Upper lobe of left lung (tissue), 6 donors: ENCODE measurements at regions not wholly inside any gene's neighbourhood (a gene's known extent, or its start where the extent isn't known, plus 50 kb on each side); places are given as distances from the start of the nearest gene placed in this dataset.

Experiments used
- ATAC-seq, 2 donors: fragments of 200-7000 bp; cut with Tn5 transposase; one replicate each; pipeline ENCODE4 v1.9.1; 2022; ENCODE audit warnings: mild to moderate bottlenecking in 2 of 2, moderate library complexity in 2 of 2; ENCODE audit not compliant: low FRiP score in 2 of 2
- DNase-seq, 2 donors: peaks; one replicate each; pipeline ENCODE4 v3.0.0-alpha.2; 2019 to 2020
- H3K27ac ChIP-seq, 4 donors: fragments of 200-600 bp; sonication (generic); one replicate each; pipeline ENCODE4 v1.5.1; 2016 to 2019
- H3K27me3 ChIP-seq, 4 donors: fragments of 200-600 bp; sonication (generic); one replicate each; pipeline ENCODE4 v1.5.1; 2017 to 2019
- H3K36me3 ChIP-seq, 4 donors: fragments of 200-600 bp; sonication (generic); one replicate each; pipeline ENCODE4 v1.5.1; 2016 to 2019
- H3K4me1 ChIP-seq, 4 donors: fragments of 200-600 bp; sonication (generic); one replicate each; pipeline ENCODE4 v1.5.1; 2018 to 2019
- H3K4me3 ChIP-seq, 4 donors: fragments of 200-600 bp; sonication (generic); one replicate each; pipeline ENCODE4 v1.5.1; 2017 to 2019; ENCODE audit warnings: mild to moderate bottlenecking in 2 of 4, moderate library complexity in 1 of 4
- H3K9me3 ChIP-seq, 4 donors: fragments of 200-600 bp; sonication (generic); one replicate each; pipeline ENCODE4 v1.5.1; 2018 to 2019
- EP300 ChIP-seq, 4 donors: sonication (generic); formaldehyde crosslinking; IDR thresholded peaks; one replicate each; pipeline ENCODE4 v1.5.1; 2017; ENCODE audit warnings: antibody characterized with exemption in 4 of 4, control low read depth in 2 of 4
- POLR2A ChIP-seq, 4 donors: fragments of 450-650 bp; IDR thresholded peaks; one replicate each; pipeline ENCODE4 v1.5.1; 2016 to 2017; ENCODE audit warnings: antibody characterized with exemption in 4 of 4, mild to moderate bottlenecking in 2 of 4
- POLR2AphosphoS5 ChIP-seq, 2 donors: sonication (generic); formaldehyde crosslinking; IDR thresholded peaks; one replicate each; pipeline ENCODE4 v1.5.1; 2017; ENCODE audit warnings: antibody characterized with exemption in 2 of 2
- WGBS, 2 donors: methylation state at CpG; one replicate each; pipeline ENCODE4 v1.1.5; 2017 to 2018; 5-methylcytosine and 5-hydroxymethylcytosine counted together
- TF ChIP-seq, protein P1 (sequence below), 6 experiments: fragments of 450-650 bp in 4 of 6; fragments of 200-600 bp in 2 of 6; sonication (generic) in 2 of 6; IDR thresholded peaks; one replicate each; pipeline ENCODE4 v1.5.1; 2016 to 2019; ENCODE audit warnings: antibody characterized with exemption in 6 of 6
- donor health status: DM: no; HTN: no; CAD: no; lungs with moderate emphysema.
- donor health status: DM: no; HTN: yes; CAD: no; lungs with severe emphysema.

DNA sequence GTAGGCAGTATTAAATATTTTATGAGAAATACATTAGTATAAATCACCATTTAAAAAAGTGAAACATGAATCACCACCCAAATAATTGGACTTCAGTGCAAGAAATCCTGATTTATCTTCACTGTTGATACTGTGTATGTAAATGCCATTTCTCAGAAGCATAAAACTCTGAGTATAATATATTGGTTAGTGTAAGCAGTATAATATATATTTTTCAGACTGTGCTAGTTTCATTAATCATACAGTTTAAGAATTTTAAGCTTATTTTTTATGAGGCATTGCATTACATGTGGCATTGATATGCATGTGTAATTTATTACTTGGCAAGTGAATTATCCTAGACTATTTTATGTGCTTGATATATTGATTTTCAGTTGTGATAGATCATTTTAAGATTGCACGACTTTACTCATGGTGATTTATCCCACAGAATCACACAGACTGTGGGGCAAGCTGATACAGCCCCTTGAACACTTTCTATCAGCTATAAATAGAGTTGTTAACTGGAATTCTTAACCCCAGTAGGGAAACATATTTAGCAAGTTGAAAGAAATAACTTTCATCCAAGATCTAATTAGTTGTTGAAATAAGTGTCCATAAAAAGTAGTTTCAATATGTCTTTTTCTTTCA lies 403.5 kb downstream of the RPL10L start:
- Histone ChIP-seq H3K4me3 (no peak overlapping the region), H3K27ac (no peak overlapping the region), H3K27me3 (no peaks in the 10 kb centered on the region), H3K4me1 (no peaks in the 10 kb centered on the region), H3K9me3 (no peaks in the 10 kb centered on the region), H3K36me3 (no peaks in the 10 kb centered on the region)
- TF ChIP-seq POLR2A (IDR thresholded peaks at IDR 0.05) = no peak
- TF ChIP-seq, protein P1, sequence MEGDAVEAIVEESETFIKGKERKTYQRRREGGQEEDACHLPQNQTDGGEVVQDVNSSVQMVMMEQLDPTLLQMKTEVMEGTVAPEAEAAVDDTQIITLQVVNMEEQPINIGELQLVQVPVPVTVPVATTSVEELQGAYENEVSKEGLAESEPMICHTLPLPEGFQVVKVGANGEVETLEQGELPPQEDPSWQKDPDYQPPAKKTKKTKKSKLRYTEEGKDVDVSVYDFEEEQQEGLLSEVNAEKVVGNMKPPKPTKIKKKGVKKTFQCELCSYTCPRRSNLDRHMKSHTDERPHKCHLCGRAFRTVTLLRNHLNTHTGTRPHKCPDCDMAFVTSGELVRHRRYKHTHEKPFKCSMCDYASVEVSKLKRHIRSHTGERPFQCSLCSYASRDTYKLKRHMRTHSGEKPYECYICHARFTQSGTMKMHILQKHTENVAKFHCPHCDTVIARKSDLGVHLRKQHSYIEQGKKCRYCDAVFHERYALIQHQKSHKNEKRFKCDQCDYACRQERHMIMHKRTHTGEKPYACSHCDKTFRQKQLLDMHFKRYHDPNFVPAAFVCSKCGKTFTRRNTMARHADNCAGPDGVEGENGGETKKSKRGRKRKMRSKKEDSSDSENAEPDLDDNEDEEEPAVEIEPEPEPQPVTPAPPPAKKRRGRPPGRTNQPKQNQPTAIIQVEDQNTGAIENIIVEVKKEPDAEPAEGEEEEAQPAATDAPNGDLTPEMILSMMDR (IDR thresholded peaks at IDR 0.05) = no peak
- TF ChIP-seq EP300 (IDR thresholded peaks at IDR 0.05) = no peak
- no peak for TF ChIP-seq POLR2AphosphoS5 (IDR thresholded peaks at IDR 0.05)
- 48 to 50% methylated on average over 1 of the region's 1 CpG for WGBS, 2 donors
- DNase-seq = no peak
- no peak for ATAC-seq

DNA sequence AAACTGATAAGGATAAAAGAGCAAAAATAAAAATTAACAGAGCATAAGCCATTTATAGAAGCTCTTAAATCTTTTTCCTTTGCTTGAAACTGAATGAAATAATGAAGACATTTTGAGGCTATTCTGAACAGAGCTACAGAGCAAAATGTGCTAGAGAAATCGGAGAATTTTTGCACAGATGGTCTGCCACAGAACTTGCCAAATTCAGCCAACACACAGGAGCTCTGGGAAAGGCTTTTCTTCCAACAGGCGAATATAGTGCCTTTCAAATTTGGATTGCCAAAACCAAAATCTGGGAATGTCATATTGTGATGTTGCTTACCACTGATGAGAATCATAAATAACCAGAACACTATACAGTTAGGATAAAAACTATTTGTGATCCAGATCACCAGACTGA lies 406.3 kb downstream of the RPL10L start:
- TF ChIP-seq EP300 (IDR thresholded peaks at IDR 0.05) = no peak
- no peak for TF ChIP-seq POLR2A (IDR thresholded peaks at IDR 0.05)
- TF ChIP-seq, protein P1 (IDR thresholded peaks at IDR 0.05) = no peak
- no peak for TF ChIP-seq POLR2AphosphoS5 (IDR thresholded peaks at IDR 0.05)
- ATAC-seq (no peak), DNase-seq (no peak)
- Histone ChIP-seq H3K27ac (no peak overlapping the region), H3K27me3 (no peaks in the 10 kb centered on the region), H3K4me3 (no peak overlapping the region), H3K36me3 (no peaks in the 10 kb centered on the region), H3K4me1 (no peaks in the 10 kb centered on the region), H3K9me3 (no peaks in the 10 kb centered on the region)
- WGBS, 2 donors = 75 to 78% methylated on average over 2 of the region's 2 CpGs

DNA sequence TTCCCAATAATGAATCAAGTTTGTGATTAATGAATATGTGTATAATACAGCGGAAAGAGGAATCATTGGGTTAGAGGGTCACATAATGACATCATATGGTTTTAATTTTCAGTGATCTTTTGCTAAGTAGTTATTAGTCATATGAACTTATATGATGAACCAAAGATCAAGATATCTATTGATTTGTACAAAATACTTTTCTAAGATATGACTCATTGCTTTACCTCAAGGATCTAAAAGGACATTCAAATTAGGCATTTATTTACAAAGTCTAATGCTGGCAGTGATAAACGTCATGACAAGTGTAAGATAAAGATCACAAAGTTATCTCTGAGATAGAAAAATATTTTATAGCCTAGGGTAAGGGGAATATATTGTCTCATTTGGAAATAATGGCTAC lies 417.8 kb downstream of the RPL10L start:
- no peak overlapping the region for H3K27ac ChIP-seq
- ATAC-seq (no peak), DNase-seq (no peak)
- H3K36me3 ChIP-seq = no peaks in the 10 kb centered on the region
- 52 to 59% methylated on average over 2 of the region's 2 CpGs for WGBS, 2 donors
- H3K4me3 ChIP-seq = no peak overlapping the region
- H3K9me3 ChIP-seq = no peaks in the 10 kb centered on the region
- TF ChIP-seq EP300 (IDR thresholded peaks at IDR 0.05) (no peak), POLR2AphosphoS5 (IDR thresholded peaks at IDR 0.05) (no peak), POLR2A (IDR thresholded peaks at IDR 0.05) (no peak)
- TF ChIP-seq, protein P1 (IDR thresholded peaks at IDR 0.05) = no peak
- no peaks in the 10 kb centered on the region for H3K27me3 ChIP-seq
- no peaks in the 10 kb centered on the region for H3K4me1 ChIP-seq

DNA sequence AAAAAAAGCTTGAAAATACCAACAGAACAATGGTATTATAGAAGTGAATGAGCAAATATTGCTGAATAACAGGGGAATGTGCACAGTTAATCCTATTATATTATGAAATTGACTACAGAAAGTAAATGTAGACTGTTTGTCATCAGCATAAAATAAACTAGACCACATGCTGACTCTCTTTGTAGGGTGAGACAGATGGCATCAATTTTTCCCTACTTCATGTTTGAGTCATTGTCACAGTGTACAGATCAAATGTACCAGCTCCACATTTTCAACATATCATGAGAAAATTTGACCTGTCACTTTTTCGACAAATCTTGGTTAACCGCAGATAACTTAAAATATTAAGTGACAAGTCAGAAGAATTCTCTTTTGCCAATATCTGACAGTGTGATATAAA lies 421.0 kb downstream of the RPL10L start:
- no peak overlapping the region for H3K27ac ChIP-seq
- no peaks in the 10 kb centered on the region for H3K36me3 ChIP-seq
- WGBS, 2 donors = 94 to 97% methylated on average over 2 of the region's 2 CpGs
- H3K4me3 ChIP-seq = no peak overlapping the region
- H3K9me3 ChIP-seq = no peaks in the 10 kb centered on the region
- no peaks in the 10 kb centered on the region for H3K4me1 ChIP-seq
- DNase-seq (no peak), ATAC-seq (no peak)
- TF ChIP-seq EP300 (IDR thresholded peaks at IDR 0.05) = no peak
- TF ChIP-seq POLR2AphosphoS5 (IDR thresholded peaks at IDR 0.05) = no peak
- TF ChIP-seq, protein P1 (IDR thresholded peaks at IDR 0.05) = no peak
- no peak for TF ChIP-seq POLR2A (IDR thresholded peaks at IDR 0.05)
- no peaks in the 10 kb centered on the region for H3K27me3 ChIP-seq

DNA sequence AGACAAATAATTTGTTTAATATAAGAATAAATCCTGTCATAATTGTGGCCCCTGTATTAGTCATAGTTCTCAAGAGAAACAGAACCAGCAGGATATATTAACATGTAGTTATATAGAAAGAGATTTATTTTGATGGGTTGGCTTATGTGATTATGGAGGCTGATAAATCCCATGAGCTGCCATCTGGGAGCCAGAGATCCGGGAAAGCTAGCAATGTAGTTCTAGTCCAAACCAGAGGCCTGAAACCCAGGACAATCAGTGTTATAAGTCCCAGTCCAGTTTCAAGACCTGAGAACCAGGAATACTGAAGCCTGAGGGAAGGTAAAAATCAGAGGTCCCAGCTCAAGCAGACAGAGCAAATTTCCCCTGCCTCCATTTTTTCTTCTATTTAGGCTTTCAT lies 435.8 kb downstream of the RPL10L start:
- 82 to 96% methylated on average over 1 of the region's 1 CpG for WGBS, 2 donors
- H3K4me3 ChIP-seq = no peak overlapping the region
- TF ChIP-seq POLR2A (IDR thresholded peaks at IDR 0.05) (no peak), EP300 (IDR thresholded peaks at IDR 0.05) (no peak), POLR2AphosphoS5 (IDR thresholded peaks at IDR 0.05) (no peak)
- TF ChIP-seq, protein P1 (IDR thresholded peaks at IDR 0.05) = no peak
- H3K36me3 ChIP-seq = no peaks in the 10 kb centered on the region
- H3K27me3 ChIP-seq = no peaks in the 10 kb centered on the region
- no peak overlapping the region for H3K27ac ChIP-seq
- H3K9me3 ChIP-seq = peaks cover 0 to 3% (median 0%) of the 10 kb centered on the region in 4 donors
- H3K4me1 ChIP-seq = no peaks in the 10 kb centered on the region
- ATAC-seq = no peak
- DNase-seq = no peak
